ENCODE measurements at regions not wholly inside any gene's neighbourhood (a gene's known extent, or its start where the extent isn't known, plus 50 kb on each side); places are given as distances from the start of the nearest gene placed in this dataset.

- no peak for DNase-seq (ENCODE audit: low read depth)
- no peak for TF ChIP-seq CTCF (IDR thresholded peaks at IDR 0.05; ENCODE audit: control insufficient read depth, extremely low read depth, insufficient read depth)
- no peak overlapping the region for H3K4me3 ChIP-seq (ENCODE audit: low read depth, low read length)
Measured at GRCh38 chr20:60810561-60810960, 441.5 kb upstream of the CDH4 start.

GRCh38 chr20:60812561-60812960, 439.5 kb upstream of the CDH4 start:
- DNase-seq (ENCODE audit: low read depth) = no peak
- no peak overlapping the region for H3K4me3 ChIP-seq (ENCODE audit: low read depth, low read length)
- TF ChIP-seq CTCF (IDR thresholded peaks at IDR 0.05; ENCODE audit: control insufficient read depth, extremely low read depth, insufficient read depth) = no peak

- DNase-seq (ENCODE audit: low read depth) = no peak
- TF ChIP-seq CTCF (IDR thresholded peaks at IDR 0.05; ENCODE audit: control insufficient read depth, extremely low read depth, insufficient read depth) = no peak
- H3K4me3 ChIP-seq (ENCODE audit: low read depth, low read length) = no peak overlapping the region
Measured at GRCh38 chr20:60813066-60813465, 439.0 kb upstream of the CDH4 start.

- DNase-seq (ENCODE audit: low read depth) = no peak
- no peak overlapping the region for H3K4me3 ChIP-seq (ENCODE audit: low read depth, low read length)
- TF ChIP-seq CTCF (IDR thresholded peaks at IDR 0.05; ENCODE audit: control insufficient read depth, extremely low read depth, insufficient read depth) = no peak
Measured at GRCh38 chr20:60815656-60816055, 436.4 kb upstream of the CDH4 start.

- DNase-seq (ENCODE audit: low read depth) = no peak
Measured at GRCh38 chr20:60816901-60817300, 435.2 kb upstream of the CDH4 start.

GRCh38 chr20:60817891-60818290, 434.2 kb upstream of the CDH4 start:
- DNase-seq (ENCODE audit: low read depth) = no peak
- TF ChIP-seq CTCF (IDR thresholded peaks at IDR 0.05; ENCODE audit: control insufficient read depth, extremely low read depth, insufficient read depth) = no peak
- H3K4me3 ChIP-seq (ENCODE audit: low read depth, low read length) = no peak overlapping the region

More at GRCh38 chr20:60816901-60817300, 435.2 kb upstream of the CDH4 start:
- TF ChIP-seq CTCF (IDR thresholded peaks at IDR 0.05; ENCODE audit: control insufficient read depth, extremely low read depth, insufficient read depth) = no peak
- no peak overlapping the region for H3K4me3 ChIP-seq (ENCODE audit: low read depth, low read length)

GRCh38 chr20:60819511-60819910, 432.6 kb upstream of the CDH4 start:
- TF ChIP-seq CTCF (IDR thresholded peaks at IDR 0.05; ENCODE audit: control insufficient read depth, extremely low read depth, insufficient read depth) = no peak
- DNase-seq (ENCODE audit: low read depth) = no peak
- no peak overlapping the region for H3K4me3 ChIP-seq (ENCODE audit: low read depth, low read length)
